Calu3 (cell line): ENCODE measurements at regions not wholly inside any gene's neighbourhood (a gene's known extent, or its start where the extent isn't known, plus 50 kb on each side); places are given as distances from the start of the nearest gene placed in this dataset.

Experiments
- BruUV-seq: library from RNA; stranded (reverse); fragments of 400-500 nt; replicated peaks from 2 replicates; lab custom pipeline; 2021; lab: Mats Ljungman, UMichigan
- CTCF ChIA-PET: fragments of 300-600 bp; sonication (Branson Sonifier 250); formaldehyde crosslinking; loops from one replicate; lab custom pipeline; 2022; ENCODE audit warnings: antibody characterized with exemption; lab: Charles Lee
- DNase-seq: peaks from one replicate; pipeline ENCODE4 v3.0.0; 2022
- H3K27ac Mint-ChIP-seq: one replicate; pipeline ENCODE4 v1.8.0; 2022; ENCODE audit warnings: mixed read lengths; ENCODE audit not compliant: unreplicated experiment
- H3K27me3 Mint-ChIP-seq: one replicate; pipeline ENCODE4 v1.8.0; 2022; ENCODE audit warnings: mixed read lengths; ENCODE audit not compliant: unreplicated experiment
- H3K36me3 Mint-ChIP-seq: one replicate; pipeline ENCODE4 v1.8.0; 2022; ENCODE audit warnings: mild to moderate bottlenecking, moderate library complexity, mixed read lengths; ENCODE audit not compliant: insufficient read depth, unreplicated experiment
- H3K4me1 Mint-ChIP-seq: one replicate; pipeline ENCODE4 v1.8.0; 2022; ENCODE audit warnings: mild to moderate bottlenecking, low read depth, mixed read lengths; ENCODE audit not compliant: unreplicated experiment
- H3K4me3 Mint-ChIP-seq: one replicate; pipeline ENCODE4 v1.8.0; 2022; ENCODE audit warnings: mild to moderate bottlenecking, low read depth, moderate library complexity, mixed read lengths; ENCODE audit not compliant: unreplicated experiment
- H3K9me3 Mint-ChIP-seq: one replicate; pipeline ENCODE4 v1.8.0; 2022; ENCODE audit warnings: low read depth, mixed read lengths; ENCODE audit not compliant: unreplicated experiment
- intact Hi-C: fragments of 100-400 bp; cut with micrococcal nuclease; formaldehyde crosslinking; loops from one replicate; pipeline ENCODE4 v1.10.0; 2022; ENCODE audit not compliant: unreplicated experiment
- TF ChIP-seq, protein P1 (sequence below): fragments of 200-600 bp; IDR thresholded peaks from one replicate; pipeline ENCODE4 v1.8.0; 2022; ENCODE audit warnings: antibody characterized with exemption; ENCODE audit not compliant: unreplicated experiment

DNA sequence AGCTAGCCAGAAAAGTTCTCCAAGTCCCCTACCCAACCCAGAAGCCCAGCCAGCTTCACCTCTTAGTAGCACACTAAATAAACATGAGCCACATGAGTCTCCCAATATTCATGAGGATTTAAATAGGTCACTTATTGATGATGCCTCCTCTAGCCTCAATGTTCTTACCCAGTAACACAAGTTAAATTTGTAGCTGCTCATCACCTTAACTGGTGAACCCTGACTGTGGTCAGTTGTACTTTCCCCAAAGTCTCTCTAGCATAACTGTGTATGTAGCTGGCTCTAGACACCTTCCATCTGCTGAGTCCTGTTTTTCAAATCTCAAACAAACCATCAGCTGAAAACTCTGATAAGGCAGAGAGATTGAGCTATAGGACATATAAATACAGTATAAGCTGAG, 100.3 kb upstream of the ELAVL2 start:
- CTCF ChIA-PET: no interaction called here

DNA sequence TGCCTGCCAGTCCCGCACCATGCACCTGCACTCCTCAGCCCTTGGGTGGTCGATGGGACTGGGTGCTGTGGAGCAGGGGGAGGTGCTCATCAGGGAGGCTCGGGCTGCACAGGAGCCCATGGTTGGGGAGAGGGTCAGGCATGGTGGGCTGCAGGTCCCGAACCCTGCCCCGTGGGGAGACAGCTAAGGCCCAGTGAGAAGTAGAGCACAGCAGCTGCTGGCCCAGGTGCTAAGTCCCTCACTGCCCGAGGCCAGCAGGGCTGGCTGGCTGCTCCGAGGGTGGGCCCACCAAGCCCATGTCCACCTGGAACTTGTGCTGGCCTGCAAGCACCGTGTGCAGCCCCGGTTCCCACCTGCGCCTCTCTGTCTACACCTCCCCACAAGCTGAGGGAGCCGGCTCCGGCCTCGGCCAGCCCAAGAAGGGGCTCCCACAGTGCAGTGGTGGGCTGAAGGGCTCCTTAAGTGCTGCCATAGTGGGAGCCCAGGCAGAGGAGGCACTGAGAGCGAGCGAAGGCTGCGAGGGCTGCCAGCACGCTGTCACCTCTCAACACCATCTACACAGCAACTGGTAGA, 88.5 kb upstream of the ELAVL2 start:
- no peak for DNase-seq
- no TSS peak for BruUV-seq
- CTCF ChIA-PET: no interaction called here
- TF ChIP-seq, protein P1, sequence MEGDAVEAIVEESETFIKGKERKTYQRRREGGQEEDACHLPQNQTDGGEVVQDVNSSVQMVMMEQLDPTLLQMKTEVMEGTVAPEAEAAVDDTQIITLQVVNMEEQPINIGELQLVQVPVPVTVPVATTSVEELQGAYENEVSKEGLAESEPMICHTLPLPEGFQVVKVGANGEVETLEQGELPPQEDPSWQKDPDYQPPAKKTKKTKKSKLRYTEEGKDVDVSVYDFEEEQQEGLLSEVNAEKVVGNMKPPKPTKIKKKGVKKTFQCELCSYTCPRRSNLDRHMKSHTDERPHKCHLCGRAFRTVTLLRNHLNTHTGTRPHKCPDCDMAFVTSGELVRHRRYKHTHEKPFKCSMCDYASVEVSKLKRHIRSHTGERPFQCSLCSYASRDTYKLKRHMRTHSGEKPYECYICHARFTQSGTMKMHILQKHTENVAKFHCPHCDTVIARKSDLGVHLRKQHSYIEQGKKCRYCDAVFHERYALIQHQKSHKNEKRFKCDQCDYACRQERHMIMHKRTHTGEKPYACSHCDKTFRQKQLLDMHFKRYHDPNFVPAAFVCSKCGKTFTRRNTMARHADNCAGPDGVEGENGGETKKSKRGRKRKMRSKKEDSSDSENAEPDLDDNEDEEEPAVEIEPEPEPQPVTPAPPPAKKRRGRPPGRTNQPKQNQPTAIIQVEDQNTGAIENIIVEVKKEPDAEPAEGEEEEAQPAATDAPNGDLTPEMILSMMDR: no peak
- no peaks in the 10 kb centered on the region for H3K27me3 Mint-ChIP-seq
- H3K36me3 Mint-ChIP-seq: no peaks in the 10 kb centered on the region
- no peaks in the 10 kb centered on the region for H3K4me1 Mint-ChIP-seq
- no peak overlapping the region for H3K27ac Mint-ChIP-seq
- intact Hi-C loops: no loop called here
- peaks cover 5% of the 10 kb centered on the region for H3K9me3 Mint-ChIP-seq
- H3K4me3 Mint-ChIP-seq: no peak overlapping the region

More for the DNA sequence above, 100.3 kb upstream of the ELAVL2 start:
- no peaks in the 10 kb centered on the region for H3K4me1 Mint-ChIP-seq
- no peaks in the 10 kb centered on the region for H3K36me3 Mint-ChIP-seq
- no TSS peak for BruUV-seq
- no peaks in the 10 kb centered on the region for H3K27me3 Mint-ChIP-seq
- no peak for DNase-seq
- no peak overlapping the region for H3K4me3 Mint-ChIP-seq
- H3K27ac Mint-ChIP-seq: no peak overlapping the region
- TF ChIP-seq, protein P1: no peak
- peaks cover 8% of the 10 kb centered on the region for H3K9me3 Mint-ChIP-seq
- intact Hi-C loops: no loop called here

DNA sequence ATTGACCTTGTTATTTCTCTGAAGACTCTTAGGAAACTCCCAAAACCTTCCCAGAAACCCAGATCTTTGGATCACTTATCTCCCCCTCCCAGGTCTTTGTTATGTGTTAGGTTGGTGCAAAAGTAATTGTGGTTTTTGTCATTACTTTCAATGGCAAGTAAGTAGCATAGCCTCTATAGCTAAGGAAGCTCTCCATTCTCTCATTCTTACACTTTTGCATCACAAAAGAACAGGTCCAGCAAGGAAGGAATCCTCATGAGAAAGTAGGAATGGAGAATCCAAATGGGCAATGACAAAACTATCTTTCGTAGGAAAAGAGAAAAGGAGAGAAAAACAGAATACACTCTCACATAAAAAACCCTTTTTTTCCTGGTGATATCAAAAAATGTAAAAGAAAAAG, 81.3 kb upstream of the ELAVL2 start:
- Mint-ChIP-seq H3K9me3 (peaks cover 6% of the 10 kb centered on the region), H3K4me3 (no peak overlapping the region), H3K36me3 (no peaks in the 10 kb centered on the region), H3K27ac (no peak overlapping the region), H3K4me1 (no peaks in the 10 kb centered on the region), H3K27me3 (no peaks in the 10 kb centered on the region)
- TF ChIP-seq, protein P1: no peak
- intact Hi-C loops: no loop called here
- CTCF ChIA-PET: no interaction called here
- BruUV-seq: no TSS peak
- no peak for DNase-seq

DNA sequence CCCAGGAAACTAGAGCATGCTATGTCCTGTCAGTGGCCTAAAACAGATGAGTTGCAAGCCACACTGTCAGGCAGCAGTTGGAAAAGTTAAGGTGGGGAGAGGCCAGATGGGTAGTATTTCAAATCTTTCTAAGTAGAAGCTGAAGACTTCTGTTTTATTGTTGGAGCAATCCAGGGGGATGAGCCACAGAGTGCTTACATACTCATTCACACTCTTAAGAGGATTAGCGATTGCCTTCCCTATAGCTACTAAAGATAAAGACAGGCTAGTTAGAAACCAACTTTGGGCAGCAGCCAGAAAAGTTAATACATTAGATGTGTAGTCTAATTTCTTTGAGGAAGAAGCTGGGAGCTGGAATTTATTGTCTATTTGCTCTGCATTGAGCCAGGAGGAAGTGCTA, 61.7 kb upstream of the ELAVL2 start:
- CTCF ChIA-PET: no interaction called here
- Mint-ChIP-seq H3K4me1 (no peaks in the 10 kb centered on the region), H3K36me3 (no peaks in the 10 kb centered on the region), H3K27ac (no peak overlapping the region), H3K27me3 (no peaks in the 10 kb centered on the region), H3K4me3 (no peak overlapping the region), H3K9me3 (peaks cover 14% of the 10 kb centered on the region)
- intact Hi-C loops: no loop called here
- no peak for DNase-seq
- TF ChIP-seq, protein P1: no peak
- BruUV-seq: no TSS peak
